ENCODE measurements at regions not wholly inside any gene's neighbourhood (a gene's known extent, or its start where the extent isn't known, plus 50 kb on each side); places are given as distances from the start of the nearest gene placed in this dataset.

DNA sequence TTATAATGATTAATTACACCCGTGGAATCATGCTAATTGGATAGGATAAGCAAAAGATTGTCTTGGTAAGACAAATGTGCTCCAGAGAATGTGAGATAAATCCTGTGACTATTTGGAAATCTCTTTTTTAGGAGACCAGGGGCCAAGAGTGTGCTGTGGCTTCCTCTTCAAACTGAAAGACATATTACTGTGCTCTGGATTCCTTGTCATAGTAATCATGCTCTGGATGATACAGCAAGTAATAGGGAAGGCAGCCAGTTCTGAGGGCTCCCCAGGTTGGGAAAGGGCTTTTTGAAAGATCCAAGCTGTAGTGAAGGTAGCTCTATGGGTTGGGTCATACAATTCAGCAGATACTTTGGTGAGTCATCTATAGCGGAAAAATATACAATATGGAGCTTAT lies 600.5 kb downstream of the PCDH18 start:
- Histone ChIP-seq H3K4me2 (ENCODE audit: low read length) (no peak overlapping the region), H4K20me1 (ENCODE audit: low read length) (no peaks in the 10 kb centered on the region), H3K9me2 (replicated peaks; ENCODE audit: low read length) (no peaks in the 10 kb centered on the region), H3K27me3 (ENCODE audit: low read length) (no peaks in the 10 kb centered on the region), H3K79me2 (ENCODE audit: low read length) (no peaks in the 10 kb centered on the region), H3K4me3 (ENCODE audit: low read length) (no peak overlapping the region), H3K27ac (ENCODE audit: low read length) (no peak overlapping the region), H2AFZ (ENCODE audit: low read length) (no peak overlapping the region), H3K9me3 (ENCODE audit: low read length) (no peaks in the 10 kb centered on the region), H3K4me1 (ENCODE audit: insufficient read depth, low read length) (no peaks in the 10 kb centered on the region; the same call in 1 of the 2 replicates), H3F3A (ENCODE audit: low read length, unreplicated experiment) (no peaks in the 10 kb centered on the region), H3K9ac (ENCODE audit: low read length) (no peak overlapping the region), H3K36me3 (ENCODE audit: low read depth, low read length) (no peaks in the 10 kb centered on the region)
- no TSS peak for BruUV-seq (replicated peaks)
- CTCF ChIA-PET, result no interaction called here
- intact Hi-C loops (cut with micrococcal nuclease), result no loop called here
- ATAC-seq (no peak), DNase-seq (no peak)
- POLR2A ChIA-PET (ENCODE audit: unreplicated experiment), result no interaction called here
- TF ChIP-seq EZH2 (IDR thresholded peaks at IDR 0.05; ENCODE audit: low read length, unreplicated experiment), result no peak
- TF ChIP-seq, protein P1, sequence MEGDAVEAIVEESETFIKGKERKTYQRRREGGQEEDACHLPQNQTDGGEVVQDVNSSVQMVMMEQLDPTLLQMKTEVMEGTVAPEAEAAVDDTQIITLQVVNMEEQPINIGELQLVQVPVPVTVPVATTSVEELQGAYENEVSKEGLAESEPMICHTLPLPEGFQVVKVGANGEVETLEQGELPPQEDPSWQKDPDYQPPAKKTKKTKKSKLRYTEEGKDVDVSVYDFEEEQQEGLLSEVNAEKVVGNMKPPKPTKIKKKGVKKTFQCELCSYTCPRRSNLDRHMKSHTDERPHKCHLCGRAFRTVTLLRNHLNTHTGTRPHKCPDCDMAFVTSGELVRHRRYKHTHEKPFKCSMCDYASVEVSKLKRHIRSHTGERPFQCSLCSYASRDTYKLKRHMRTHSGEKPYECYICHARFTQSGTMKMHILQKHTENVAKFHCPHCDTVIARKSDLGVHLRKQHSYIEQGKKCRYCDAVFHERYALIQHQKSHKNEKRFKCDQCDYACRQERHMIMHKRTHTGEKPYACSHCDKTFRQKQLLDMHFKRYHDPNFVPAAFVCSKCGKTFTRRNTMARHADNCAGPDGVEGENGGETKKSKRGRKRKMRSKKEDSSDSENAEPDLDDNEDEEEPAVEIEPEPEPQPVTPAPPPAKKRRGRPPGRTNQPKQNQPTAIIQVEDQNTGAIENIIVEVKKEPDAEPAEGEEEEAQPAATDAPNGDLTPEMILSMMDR (conservative IDR thresholded peaks at IDR 0.05; ENCODE audit: low read depth, low read length), result no peak
- no peak for TF ChIP-seq EZH2phosphoT487 (IDR thresholded peaks at IDR 0.05; ENCODE audit: borderline replicate concordance, low read length)

DNA sequence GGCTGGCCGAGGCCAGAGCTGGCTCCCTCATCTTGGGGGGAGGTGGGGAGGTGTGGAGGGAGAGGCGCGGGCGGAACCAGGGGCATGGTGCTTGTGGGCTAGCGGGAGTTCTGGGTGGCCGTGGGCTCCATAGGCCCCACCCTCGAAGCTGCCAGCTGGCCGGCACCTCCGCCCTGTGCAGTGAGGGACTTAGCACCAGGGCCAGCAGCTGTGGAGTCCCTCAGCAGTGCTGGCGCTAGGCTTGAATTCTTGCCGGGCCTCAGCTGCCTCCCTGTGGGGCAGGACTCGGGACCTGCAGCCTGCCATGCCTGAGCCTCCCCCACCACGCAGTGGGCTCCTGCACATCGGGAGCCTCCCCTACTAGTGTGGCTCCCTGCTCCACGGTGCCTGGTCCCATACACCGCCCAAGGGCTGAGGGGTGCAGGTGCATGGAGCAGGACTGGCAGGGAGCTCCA lies 603.3 kb downstream of the PCDH18 start:
- H2AFZ ChIP-seq (ENCODE audit: low read length), result no peak overlapping the region
- H3K36me3 ChIP-seq (ENCODE audit: low read depth, low read length), result no peaks in the 10 kb centered on the region
- H3K27ac ChIP-seq (ENCODE audit: low read length), result no peak overlapping the region
- H3K9ac ChIP-seq (ENCODE audit: low read length), result no peak overlapping the region
- no peak for TF ChIP-seq EZH2 (IDR thresholded peaks at IDR 0.05; ENCODE audit: low read length, unreplicated experiment)
- TF ChIP-seq, protein P1 (conservative IDR thresholded peaks at IDR 0.05; ENCODE audit: low read depth, low read length), result no peak
- no peak for TF ChIP-seq EZH2phosphoT487 (IDR thresholded peaks at IDR 0.05; ENCODE audit: borderline replicate concordance, low read length)
- no peaks in the 10 kb centered on the region for H3F3A ChIP-seq (ENCODE audit: low read length, unreplicated experiment)
- H3K4me3 ChIP-seq (ENCODE audit: low read length), result no peak overlapping the region
- DNase-seq, result no peak
- no peak overlapping the region for H3K4me2 ChIP-seq (ENCODE audit: low read length)
- ChIA-PET CTCF (interaction anchor here (0.6 kb wide), 1 partner anchor 65 kb away, joined by 3 read pairs; no protein-coding TSS in a partner anchor), POLR2A (ENCODE audit: unreplicated experiment) (no interaction called here)
- H3K27me3 ChIP-seq (ENCODE audit: low read length), result no peaks in the 10 kb centered on the region
- no peaks in the 10 kb centered on the region for H3K79me2 ChIP-seq (ENCODE audit: low read length)
- H3K9me2 ChIP-seq (replicated peaks; ENCODE audit: low read length), result no peaks in the 10 kb centered on the region
- ATAC-seq, result no peak
- BruUV-seq (replicated peaks), result no TSS peak
- no peaks in the 10 kb centered on the region for H3K4me1 ChIP-seq (ENCODE audit: insufficient read depth, low read length)
- intact Hi-C loops (cut with micrococcal nuclease), result no loop called here
- H4K20me1 ChIP-seq (ENCODE audit: low read length), result no peaks in the 10 kb centered on the region
- no peaks in the 10 kb centered on the region for H3K9me3 ChIP-seq (ENCODE audit: low read length)

DNA sequence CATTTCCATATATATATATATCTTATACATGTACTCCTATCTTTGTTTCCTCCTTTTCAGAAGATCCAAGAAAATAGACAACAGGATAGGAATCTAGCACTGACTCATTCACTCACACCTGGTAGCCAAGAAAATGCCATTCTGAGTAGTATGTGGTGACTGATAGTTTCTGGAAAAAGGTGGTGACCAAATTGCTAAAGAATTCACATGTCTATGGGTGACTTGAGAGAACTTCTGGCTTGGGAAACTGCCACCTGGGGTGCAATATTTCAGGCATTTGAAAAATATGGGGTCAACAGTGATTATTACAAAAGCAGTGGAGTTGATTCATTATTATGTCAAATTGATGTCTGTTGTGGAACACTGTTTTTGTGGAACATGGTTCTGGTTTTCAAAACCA lies 605.1 kb downstream of the PCDH18 start:
- Histone ChIP-seq H3K27ac (ENCODE audit: low read length) (no peak overlapping the region), H3K27me3 (ENCODE audit: low read length) (no peaks in the 10 kb centered on the region), H2AFZ (ENCODE audit: low read length) (no peak overlapping the region), H4K20me1 (ENCODE audit: low read length) (no peaks in the 10 kb centered on the region), H3K4me3 (ENCODE audit: low read length) (no peak overlapping the region), H3K4me1 (ENCODE audit: insufficient read depth, low read length) (no peaks in the 10 kb centered on the region), H3K9ac (ENCODE audit: low read length) (no peak overlapping the region), H3K9me2 (replicated peaks; ENCODE audit: low read length) (no peaks in the 10 kb centered on the region), H3K9me3 (ENCODE audit: low read length) (no peaks in the 10 kb centered on the region), H3K36me3 (ENCODE audit: low read depth, low read length) (no peaks in the 10 kb centered on the region), H3K4me2 (ENCODE audit: low read length) (no peak overlapping the region), H3F3A (ENCODE audit: low read length, unreplicated experiment) (no peaks in the 10 kb centered on the region), H3K79me2 (ENCODE audit: low read length) (no peaks in the 10 kb centered on the region)
- DNase-seq, result peak; percentile 62
- intact Hi-C loops (cut with micrococcal nuclease), result no loop called here
- POLR2A ChIA-PET (ENCODE audit: unreplicated experiment), result no interaction called here
- TF ChIP-seq EZH2phosphoT487 (IDR thresholded peaks at IDR 0.05; ENCODE audit: borderline replicate concordance, low read length) (no peak), EZH2 (IDR thresholded peaks at IDR 0.05; ENCODE audit: low read length, unreplicated experiment) (no peak)
- TF ChIP-seq, protein P1 (conservative IDR thresholded peaks at IDR 0.05; ENCODE audit: low read depth, low read length), result no peak
- CTCF ChIA-PET, result no interaction called here
- BruUV-seq (replicated peaks), result no TSS peak
- ATAC-seq, result peak; percentile 37; the same call in 1 of the 2 replicates
